GM21360 (cell line): ENCODE measurements at regions not wholly inside any gene's neighbourhood (a gene's known extent, or its start where the extent isn't known, plus 50 kb on each side); places are given as distances from the start of the nearest gene placed in this dataset.

Source experiments
- ATAC-seq: cut with Tn5 transposase; IDR thresholded peaks from one replicate; pipeline ENCODE4 v1.9.1; 2021; ENCODE audit warnings: mild to moderate bottlenecking, moderate library complexity; ENCODE audit not compliant: unreplicated experiment

GRCh38 chr22:22099833-22100812, 117.5 kb upstream of the TOP3B start:
- ATAC-seq, result no peak

GRCh38 chr22:22099194-22099486, 116.6 kb upstream of the TOP3B start:
- ATAC-seq, result no peak

- ATAC-seq, result no peak
Observed at GRCh38 chr22:22098457-22099193, 116.0 kb upstream of the TOP3B start.

GRCh38 chr22:22097727-22098228, 115.2 kb upstream of the TOP3B start:
- ATAC-seq, result no peak

GRCh38 chr22:22094921-22095320, 112.3 kb upstream of the TOP3B start:
- ATAC-seq, result no peak

- ATAC-seq, result no peak
Observed at GRCh38 chr22:22094514-22094913, 111.9 kb upstream of the TOP3B start.

GRCh38 chr22:22093743-22094142, 111.2 kb upstream of the TOP3B start:
- ATAC-seq, result no peak

- no peak for ATAC-seq
Observed at GRCh38 chr22:22092974-22093373, 110.4 kb upstream of the TOP3B start.

- no peak for ATAC-seq
Observed at GRCh38 chr22:22092101-22092500, 109.5 kb upstream of the TOP3B start.

- no peak for ATAC-seq
Observed at GRCh38 chr22:22091400-22091878, 108.9 kb upstream of the TOP3B start.

- no peak for ATAC-seq
Observed at GRCh38 chr22:22090650-22091399, 108.2 kb upstream of the TOP3B start.

GRCh38 chr22:22089459-22090308, 107.1 kb upstream of the TOP3B start:
- no peak for ATAC-seq

- ATAC-seq, result no peak
Observed at GRCh38 chr22:22088658-22089458, 106.3 kb upstream of the TOP3B start.

GRCh38 chr22:22087854-22088657, 105.5 kb upstream of the TOP3B start:
- ATAC-seq, result no peak

- ATAC-seq, result no peak
Observed at GRCh38 chr22:22086501-22087158, 104.0 kb upstream of the TOP3B start.

- no peak for ATAC-seq
Observed at GRCh38 chr22:22085702-22086500, 103.3 kb upstream of the TOP3B start.

- no peak for ATAC-seq
Observed at GRCh38 chr22:22084089-22084711, 101.6 kb upstream of the TOP3B start.
